ENCODE measurements at regions not wholly inside any gene's neighbourhood (a gene's known extent, or its start where the extent isn't known, plus 50 kb on each side); places are given as distances from the start of the nearest gene placed in this dataset.

- intact Hi-C loops (cut with DNase I; ENCODE audit: low total_unique reads) (loop anchor here (5.0 kb wide), 1 partner anchor 320 kb away; no protein-coding TSS in a partner anchor), in situ Hi-C loops (cut with MboI; ENCODE audit: low pct_ligation_motif_present in 1 of 4, low pct_unique_long_range_greater_than_20kb in 1 of 4, low sequenced_read_pairs in 3 of 4) (no loop called here)
- H3K4me3 ChIP-seq, result no peak overlapping the region
- DNase-seq, result no peak
- no peaks in the 10 kb centered on the region for H3K9me3 ChIP-seq
- 80% methylated on average over 2 of the region's 2 CpGs; no CpG with 5 or more reads in 1 of the 2 donors for WGBS, 2 donors (ENCODE audit: low coverage in 1 of 2)
- H3K27ac ChIP-seq, result no peak overlapping the region
- no peaks in the 10 kb centered on the region for H3K36me3 ChIP-seq
- no peaks in the 10 kb centered on the region for H3K27me3 ChIP-seq
- TF ChIP-seq, protein P1, sequence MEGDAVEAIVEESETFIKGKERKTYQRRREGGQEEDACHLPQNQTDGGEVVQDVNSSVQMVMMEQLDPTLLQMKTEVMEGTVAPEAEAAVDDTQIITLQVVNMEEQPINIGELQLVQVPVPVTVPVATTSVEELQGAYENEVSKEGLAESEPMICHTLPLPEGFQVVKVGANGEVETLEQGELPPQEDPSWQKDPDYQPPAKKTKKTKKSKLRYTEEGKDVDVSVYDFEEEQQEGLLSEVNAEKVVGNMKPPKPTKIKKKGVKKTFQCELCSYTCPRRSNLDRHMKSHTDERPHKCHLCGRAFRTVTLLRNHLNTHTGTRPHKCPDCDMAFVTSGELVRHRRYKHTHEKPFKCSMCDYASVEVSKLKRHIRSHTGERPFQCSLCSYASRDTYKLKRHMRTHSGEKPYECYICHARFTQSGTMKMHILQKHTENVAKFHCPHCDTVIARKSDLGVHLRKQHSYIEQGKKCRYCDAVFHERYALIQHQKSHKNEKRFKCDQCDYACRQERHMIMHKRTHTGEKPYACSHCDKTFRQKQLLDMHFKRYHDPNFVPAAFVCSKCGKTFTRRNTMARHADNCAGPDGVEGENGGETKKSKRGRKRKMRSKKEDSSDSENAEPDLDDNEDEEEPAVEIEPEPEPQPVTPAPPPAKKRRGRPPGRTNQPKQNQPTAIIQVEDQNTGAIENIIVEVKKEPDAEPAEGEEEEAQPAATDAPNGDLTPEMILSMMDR (IDR thresholded peaks at IDR 0.05), result no peak
- TF ChIP-seq POLR2A (IDR thresholded peaks at IDR 0.05), result no peak
- peaks cover under 1 to 12% (median 6%) of the 10 kb centered on the region in 4 donors for H3K4me1 ChIP-seq
Observed at GRCh38 chr4:54581807-54582206, 76.0 kb upstream of the KIT start.

DNA sequence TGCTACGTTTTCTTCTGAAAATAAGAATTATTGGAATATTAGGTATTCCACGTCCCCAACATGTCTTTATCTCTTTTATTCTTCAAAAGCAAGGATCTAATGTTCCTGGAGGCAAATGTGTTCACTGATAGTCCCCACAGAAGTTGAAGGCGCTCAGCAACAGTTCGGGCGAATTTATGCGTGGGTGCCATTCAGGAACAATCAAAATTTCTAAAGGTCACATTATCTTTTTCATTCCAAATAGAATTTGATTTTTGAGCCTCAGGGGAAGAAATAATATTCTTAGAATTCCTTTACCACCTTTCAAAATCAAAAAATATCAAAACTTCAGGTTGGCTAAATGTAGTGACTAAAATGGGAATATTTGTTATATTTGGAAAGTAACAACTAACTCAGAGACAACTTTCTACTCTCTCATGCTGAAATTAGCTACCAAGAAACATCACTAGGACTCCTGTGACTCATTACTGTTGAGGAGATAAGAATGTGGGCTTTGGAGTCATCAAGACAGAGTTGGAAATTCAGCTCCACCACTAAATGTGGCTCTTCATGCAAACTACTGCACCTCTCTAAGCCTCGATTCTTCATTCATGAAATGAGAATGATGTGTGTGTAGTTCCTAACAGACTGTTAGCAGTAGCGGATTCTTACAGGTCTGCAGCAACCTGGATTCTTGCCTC lies 72.3 kb upstream of the KIT start:
- Histone ChIP-seq H3K4me1 (peaks cover 5 to 12% (median 6%) of the 10 kb centered on the region in 4 donors), H3K27ac (peak overlapping the region; percentile 54 to 81 (median 72)), H3K36me3 (no peaks in the 10 kb centered on the region), H3K27me3 (no peaks in the 10 kb centered on the region), H3K4me3 (no peak overlapping the region), H3K9me3 (no peaks in the 10 kb centered on the region)
- 88 to 92% methylated on average over 7 to 8 of the region's 8 CpGs for WGBS, 2 donors (ENCODE audit: low coverage in 1 of 2)
- in situ Hi-C loops (cut with MboI; ENCODE audit: low pct_ligation_motif_present in 1 of 4, low pct_unique_long_range_greater_than_20kb in 1 of 4, low sequenced_read_pairs in 3 of 4) (no loop called here), intact Hi-C loops (cut with DNase I; ENCODE audit: low total_unique reads) (no loop called here)
- TF ChIP-seq POLR2A (IDR thresholded peaks at IDR 0.05) (no peak), POLR2AphosphoS5 (IDR thresholded peaks at IDR 0.05) (no peak), EP300 (IDR thresholded peaks at IDR 0.05; ENCODE audit: low read depth) (no peak)
- TF ChIP-seq, protein P1 (IDR thresholded peaks at IDR 0.05), result no peak
- DNase-seq, result no peak

GRCh38 chr4:54586320-54586955 lies 71.3 kb upstream of the KIT start:
- no peak overlapping the region for H3K4me3 ChIP-seq
- no peaks in the 10 kb centered on the region for H3K36me3 ChIP-seq
- peaks cover 5 to 12% (median 6%) of the 10 kb centered on the region in 4 donors for H3K4me1 ChIP-seq
- H3K27ac ChIP-seq, result peak overlapping the region; percentile 66 to 81 (median 79)
- intact Hi-C loops (cut with DNase I; ENCODE audit: low total_unique reads), result no loop called here
- DNase-seq, result peak; percentile 33
- TF ChIP-seq POLR2AphosphoS5 (IDR thresholded peaks at IDR 0.05), result peak in 2 of 3 donors; percentile 46 to 52
- TF ChIP-seq POLR2A (IDR thresholded peaks at IDR 0.05), result no peak
- no peak for TF ChIP-seq EP300 (IDR thresholded peaks at IDR 0.05; ENCODE audit: low read depth)
- in situ Hi-C loops (cut with MboI; ENCODE audit: low pct_ligation_motif_present in 1 of 4, low pct_unique_long_range_greater_than_20kb in 1 of 4, low sequenced_read_pairs in 3 of 4), result no loop called here
- no peaks in the 10 kb centered on the region for H3K27me3 ChIP-seq
- WGBS, 2 donors (ENCODE audit: low coverage in 1 of 2), result 33 to 57% methylated on average over 4 to 5 of the region's 5 CpGs
- no peaks in the 10 kb centered on the region for H3K9me3 ChIP-seq

- TF ChIP-seq POLR2AphosphoS5 (IDR thresholded peaks at IDR 0.05) (no peak), EP300 (IDR thresholded peaks at IDR 0.05; ENCODE audit: low read depth) (no peak), POLR2A (IDR thresholded peaks at IDR 0.05) (no peak)
- TF ChIP-seq, protein P1 (IDR thresholded peaks at IDR 0.05), result no peak
- no peaks in the 10 kb centered on the region for H3K9me3 ChIP-seq
- no peak overlapping the region for H3K4me3 ChIP-seq
- intact Hi-C loops (cut with DNase I; ENCODE audit: low total_unique reads), result no loop called here
- H3K27ac ChIP-seq, result peak overlapping the region; percentile 66 to 81 (median 79)
- 88 to 93% methylated on average over 2 of the region's 2 CpGs for WGBS, 2 donors (ENCODE audit: low coverage in 1 of 2)
- in situ Hi-C loops (cut with MboI; ENCODE audit: low pct_ligation_motif_present in 1 of 4, low pct_unique_long_range_greater_than_20kb in 1 of 4, low sequenced_read_pairs in 3 of 4), result no loop called here
- H3K36me3 ChIP-seq, result no peaks in the 10 kb centered on the region
- peaks cover 5 to 12% (median 6%) of the 10 kb centered on the region in 4 donors for H3K4me1 ChIP-seq
- no peak for DNase-seq
- H3K27me3 ChIP-seq, result no peaks in the 10 kb centered on the region
Observed at GRCh38 chr4:54587107-54587891, 70.5 kb upstream of the KIT start.

All from transverse colon (tissue), 4 donors.